ENCODE measurements at regions not wholly inside any gene's neighbourhood (a gene's known extent, or its start where the extent isn't known, plus 50 kb on each side); places are given as distances from the start of the nearest gene placed in this dataset.

DNA sequence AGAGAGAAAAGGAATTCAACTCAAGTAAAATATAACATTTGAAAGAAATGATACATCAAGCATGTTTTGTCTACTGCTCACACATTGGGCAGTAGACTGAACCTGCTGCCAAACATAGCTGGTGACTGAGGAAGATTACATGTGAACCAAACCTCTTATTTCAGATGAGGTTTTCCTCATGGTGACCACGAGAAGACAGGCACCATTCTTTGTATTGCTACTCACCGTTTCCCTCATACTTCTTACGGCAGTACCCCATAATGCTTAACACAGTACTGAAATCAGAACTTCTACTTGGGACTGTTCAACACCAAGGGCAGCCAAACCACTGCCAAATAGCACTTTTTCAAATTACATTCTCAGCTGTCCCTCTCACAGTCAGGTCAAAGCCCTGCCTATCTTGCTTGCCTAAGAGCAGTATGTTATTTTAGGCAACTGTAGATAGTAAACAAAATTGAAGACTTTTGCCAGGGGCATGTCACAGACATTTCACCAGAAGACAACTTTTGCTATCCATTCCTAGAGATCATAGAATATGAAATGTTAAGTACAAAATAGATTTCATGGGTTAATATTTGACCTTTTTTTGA, 167.1 kb upstream of the DOK6 start:
- Mint-ChIP-seq H3K4me1 (ENCODE audit: low read depth in 2 of 2) (no peaks in the 10 kb centered on the region), H3K9me3 (peaks cover 10% of the 10 kb centered on the region), H3K27me3 (no peaks in the 10 kb centered on the region), H3K36me3 (no peaks in the 10 kb centered on the region), H3K4me3 (no peak overlapping the region), H3K27ac (no peak overlapping the region)
- ATAC-seq, result no peak
- DNase-seq (ENCODE audit: low spot score), result no peak

DNA sequence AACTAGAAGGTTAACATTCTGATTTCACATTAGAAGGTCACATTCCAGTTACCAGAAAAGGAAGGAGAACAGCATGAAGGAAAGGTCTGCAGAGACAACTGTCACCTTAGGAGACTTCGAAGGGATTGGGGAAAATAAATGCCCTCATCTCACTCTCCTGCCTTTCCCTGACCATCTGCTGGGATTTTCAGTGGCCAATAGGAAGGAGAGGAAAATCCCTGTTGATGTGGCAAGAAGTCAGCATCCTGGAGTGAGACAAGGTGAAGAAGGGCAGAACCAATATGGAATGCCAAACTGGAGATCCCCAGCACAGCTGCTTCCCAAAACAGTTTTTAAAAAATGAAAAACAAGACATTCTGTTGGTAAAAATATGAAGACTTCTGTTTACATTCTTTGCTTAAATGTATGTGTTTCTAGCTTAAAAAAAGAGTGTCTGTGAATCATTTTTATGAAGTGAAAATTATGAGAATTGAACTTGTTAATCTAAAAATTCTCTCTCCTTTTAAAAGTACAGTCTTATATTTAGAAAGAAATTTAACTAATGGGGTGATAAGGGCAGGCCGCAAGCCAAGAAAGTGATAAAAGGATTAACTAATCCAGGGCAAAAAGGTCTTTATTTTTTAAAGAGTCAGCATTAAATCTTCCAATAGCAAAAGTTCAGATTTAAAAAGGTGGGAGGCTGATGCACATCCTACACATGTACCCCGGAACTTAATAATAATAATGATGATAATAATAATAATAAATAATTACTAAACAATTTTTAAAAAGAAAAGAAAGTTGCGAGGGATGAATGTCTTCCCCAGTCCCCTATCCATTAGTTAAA, 160.6 kb upstream of the DOK6 start:
- Mint-ChIP-seq H3K4me3 (no peak overlapping the region), H3K36me3 (no peaks in the 10 kb centered on the region), H3K9me3 (peaks cover 10% of the 10 kb centered on the region), H3K27ac (no peak overlapping the region), H3K27me3 (no peaks in the 10 kb centered on the region), H3K4me1 (ENCODE audit: low read depth in 2 of 2) (no peaks in the 10 kb centered on the region)
- DNase-seq (ENCODE audit: low spot score) (no peak), ATAC-seq (no peak)

DNA sequence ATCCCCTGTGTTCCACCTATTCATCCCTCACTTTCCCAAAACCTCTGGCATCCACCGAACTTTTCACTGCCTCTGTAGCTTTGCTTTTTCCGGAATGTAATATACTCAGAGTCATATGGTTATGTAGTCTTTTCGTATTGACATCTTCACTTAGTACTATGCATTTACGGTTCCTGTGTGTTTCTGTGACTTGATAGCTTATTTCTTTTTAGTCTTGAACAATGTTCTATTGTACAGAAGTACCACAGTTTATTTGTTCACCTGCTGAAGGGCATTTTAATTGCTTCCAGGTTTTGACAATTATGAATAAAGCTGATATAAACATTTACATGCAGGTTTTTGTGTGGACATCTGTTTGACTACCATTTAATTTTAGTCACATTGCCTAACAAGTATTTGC, 154.7 kb upstream of the DOK6 start:
- H3K27ac Mint-ChIP-seq, result no peak overlapping the region
- peaks cover 3% of the 10 kb centered on the region for H3K9me3 Mint-ChIP-seq
- no peaks in the 10 kb centered on the region for H3K4me1 Mint-ChIP-seq (ENCODE audit: low read depth in 2 of 2)
- no peaks in the 10 kb centered on the region for H3K36me3 Mint-ChIP-seq
- H3K27me3 Mint-ChIP-seq, result no peaks in the 10 kb centered on the region
- no peak for DNase-seq (ENCODE audit: low spot score)
- ATAC-seq, result no peak
- H3K4me3 Mint-ChIP-seq, result no peak overlapping the region

- peaks cover 5% of the 10 kb centered on the region for H3K36me3 Mint-ChIP-seq
- no peaks in the 10 kb centered on the region for H3K4me1 Mint-ChIP-seq (ENCODE audit: low read depth in 2 of 2)
- DNase-seq (ENCODE audit: low spot score) (no peak), ATAC-seq (no peak)
- no peak overlapping the region for H3K27ac Mint-ChIP-seq
- no peaks in the 10 kb centered on the region for H3K27me3 Mint-ChIP-seq
- H3K4me3 Mint-ChIP-seq, result no peak overlapping the region
- H3K9me3 Mint-ChIP-seq, result peaks cover 10% of the 10 kb centered on the region
These were observed 150.2 kb upstream of the DOK6 start for GRCh38 chr18:69250305-69251151.

DNA sequence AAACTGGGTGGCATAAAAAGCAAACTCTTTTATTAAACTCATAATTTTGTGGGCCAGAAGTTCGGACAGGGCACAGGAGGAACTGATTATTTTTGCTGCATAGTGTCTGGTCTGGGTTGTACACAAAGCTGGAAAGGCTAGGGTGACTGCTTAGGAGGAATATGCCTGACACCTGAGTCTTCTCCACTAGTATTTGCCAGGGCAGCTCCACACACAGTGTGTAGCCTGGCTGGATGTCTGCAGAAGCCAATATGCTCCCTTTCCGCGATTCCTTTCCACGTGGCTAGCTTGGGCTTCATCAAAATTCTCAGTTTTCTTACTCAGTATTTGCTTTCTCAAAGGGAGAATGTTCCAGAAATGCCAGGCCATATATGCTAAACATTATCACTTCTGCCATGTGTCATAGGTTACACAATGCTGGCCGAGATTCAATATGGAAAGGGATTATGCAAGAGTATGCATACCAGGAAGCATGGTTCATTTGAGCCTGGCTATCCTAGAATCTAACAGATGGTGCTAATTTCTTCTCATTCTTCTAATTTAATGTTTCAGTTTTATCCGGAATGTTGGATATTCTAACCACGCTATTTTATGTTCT, 142.7 kb upstream of the DOK6 start:
- Mint-ChIP-seq H3K27me3 (no peaks in the 10 kb centered on the region), H3K36me3 (peaks cover 5% of the 10 kb centered on the region), H3K4me1 (ENCODE audit: low read depth in 2 of 2) (no peaks in the 10 kb centered on the region), H3K9me3 (peaks cover 7% of the 10 kb centered on the region), H3K27ac (no peak overlapping the region), H3K4me3 (no peak overlapping the region)
- no peak for ATAC-seq
- DNase-seq (ENCODE audit: low spot score), result no peak

GRCh38 chr18:69259282-69259681, 141.4 kb upstream of the DOK6 start:
- peaks cover 7% of the 10 kb centered on the region for H3K9me3 Mint-ChIP-seq
- no peak overlapping the region for H3K4me3 Mint-ChIP-seq
- ATAC-seq, result no peak
- H3K36me3 Mint-ChIP-seq, result peaks cover 5% of the 10 kb centered on the region
- no peak overlapping the region for H3K27ac Mint-ChIP-seq
- H3K4me1 Mint-ChIP-seq (ENCODE audit: low read depth in 2 of 2), result no peaks in the 10 kb centered on the region
- H3K27me3 Mint-ChIP-seq, result no peaks in the 10 kb centered on the region
- DNase-seq (ENCODE audit: low spot score), result no peak

DNA sequence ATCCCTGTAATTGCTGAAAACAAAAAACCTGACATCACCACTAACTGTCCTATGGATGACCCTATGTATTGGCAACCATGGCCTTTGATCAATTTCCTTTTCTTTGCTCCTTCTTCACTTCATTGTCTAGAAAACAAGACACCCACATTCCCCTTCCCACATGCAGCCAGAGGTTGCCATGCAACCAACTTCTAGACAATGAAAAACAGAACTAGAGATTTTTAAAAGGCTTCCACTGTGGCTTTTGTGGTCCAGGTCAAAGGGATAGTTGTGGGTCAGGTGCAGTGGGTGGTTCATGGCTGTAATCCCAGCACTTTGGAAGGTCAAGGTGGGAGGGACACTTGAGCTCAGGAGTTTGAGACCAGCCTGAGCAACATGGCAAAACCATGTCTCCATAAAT, 139.3 kb upstream of the DOK6 start:
- no peak for ATAC-seq

GRCh38 chr18:69265656-69266055, 135.0 kb upstream of the DOK6 start:
- Mint-ChIP-seq H3K36me3 (peaks cover 6% of the 10 kb centered on the region), H3K27ac (no peak overlapping the region), H3K27me3 (no peaks in the 10 kb centered on the region), H3K4me3 (no peak overlapping the region), H3K9me3 (no peaks in the 10 kb centered on the region), H3K4me1 (ENCODE audit: low read depth in 2 of 2) (no peaks in the 10 kb centered on the region)
- ATAC-seq, result no peak
- no peak for DNase-seq (ENCODE audit: low spot score)

More for the DNA sequence above, 139.3 kb upstream of the DOK6 start:
- DNase-seq (ENCODE audit: low spot score), result no peak
- Mint-ChIP-seq H3K36me3 (no peaks in the 10 kb centered on the region), H3K4me1 (ENCODE audit: low read depth in 2 of 2) (no peaks in the 10 kb centered on the region), H3K4me3 (no peak overlapping the region), H3K9me3 (no peaks in the 10 kb centered on the region), H3K27ac (no peak overlapping the region), H3K27me3 (no peaks in the 10 kb centered on the region)

- Mint-ChIP-seq H3K4me3 (no peak overlapping the region), H3K9me3 (no peaks in the 10 kb centered on the region), H3K27me3 (no peaks in the 10 kb centered on the region), H3K4me1 (ENCODE audit: low read depth in 2 of 2) (no peaks in the 10 kb centered on the region), H3K36me3 (peaks cover 6% of the 10 kb centered on the region), H3K27ac (no peak overlapping the region)
- no peak for ATAC-seq
- no peak for DNase-seq (ENCODE audit: low spot score)
These were observed 132.8 kb upstream of the DOK6 start for GRCh38 chr18:69267895-69268294.

GRCh38 chr18:69282371-69282770, 118.3 kb upstream of the DOK6 start:
- ATAC-seq (no peak), DNase-seq (ENCODE audit: low spot score) (no peak)
- Mint-ChIP-seq H3K27ac (no peak overlapping the region), H3K27me3 (no peaks in the 10 kb centered on the region), H3K4me3 (no peak overlapping the region), H3K36me3 (no peaks in the 10 kb centered on the region), H3K4me1 (ENCODE audit: low read depth in 2 of 2) (no peaks in the 10 kb centered on the region), H3K9me3 (peaks cover 3% of the 10 kb centered on the region)

DNA sequence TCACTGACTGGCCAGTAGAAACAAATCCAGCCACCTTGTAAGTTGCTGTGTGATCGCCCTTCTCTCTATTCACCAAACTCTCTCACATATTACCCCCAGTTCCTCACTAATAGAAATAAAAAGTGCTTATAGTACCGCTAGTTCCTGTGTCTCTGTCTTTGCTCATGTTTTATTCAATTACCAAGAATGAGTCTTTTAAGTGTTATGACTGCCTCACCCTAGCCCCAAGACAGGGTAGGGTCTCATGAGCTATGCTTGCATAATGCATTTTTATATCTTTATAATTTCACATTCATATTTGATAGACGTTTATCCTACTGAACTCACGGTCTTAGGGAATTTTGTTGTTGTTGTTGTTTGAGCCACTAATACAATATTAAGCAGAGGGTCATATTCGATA, 109.6 kb upstream of the DOK6 start:
- Mint-ChIP-seq H3K27me3 (no peaks in the 10 kb centered on the region), H3K36me3 (no peaks in the 10 kb centered on the region), H3K9me3 (peaks cover 11% of the 10 kb centered on the region), H3K4me3 (no peak overlapping the region), H3K4me1 (ENCODE audit: low read depth in 2 of 2) (no peaks in the 10 kb centered on the region), H3K27ac (no peak overlapping the region)
- DNase-seq (ENCODE audit: low spot score) (no peak), ATAC-seq (no peak)

DNA sequence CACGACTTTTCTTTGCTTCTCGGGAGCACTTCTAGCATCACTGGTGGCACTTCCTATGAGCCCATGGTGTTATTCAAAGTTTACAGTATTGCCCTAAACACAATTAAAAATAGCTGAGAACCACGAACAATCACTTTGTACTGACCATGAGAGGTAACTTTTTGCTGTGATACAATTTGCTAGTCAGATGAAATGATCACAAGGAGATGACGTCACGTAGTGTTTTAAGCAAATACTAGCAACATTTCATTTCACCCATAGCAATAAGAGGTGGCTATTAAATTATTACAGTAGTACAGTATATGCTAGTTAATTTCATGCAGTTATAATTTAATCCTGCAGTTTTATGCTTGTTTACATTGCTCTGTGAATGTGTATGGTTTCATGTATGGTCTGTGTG, 108.9 kb upstream of the DOK6 start:
- H3K9me3 Mint-ChIP-seq, result peaks cover 11% of the 10 kb centered on the region
- H3K4me1 Mint-ChIP-seq (ENCODE audit: low read depth in 2 of 2), result no peaks in the 10 kb centered on the region
- DNase-seq (ENCODE audit: low spot score), result no peak
- H3K27me3 Mint-ChIP-seq, result no peaks in the 10 kb centered on the region
- H3K36me3 Mint-ChIP-seq, result no peaks in the 10 kb centered on the region
- H3K4me3 Mint-ChIP-seq, result no peak overlapping the region
- ATAC-seq, result no peak
- H3K27ac Mint-ChIP-seq, result no peak overlapping the region

GRCh38 chr18:69300185-69300584, 100.5 kb upstream of the DOK6 start:
- peaks cover 4% of the 10 kb centered on the region for H3K36me3 Mint-ChIP-seq
- H3K27ac Mint-ChIP-seq, result no peak overlapping the region
- no peak overlapping the region for H3K4me3 Mint-ChIP-seq
- no peaks in the 10 kb centered on the region for H3K9me3 Mint-ChIP-seq
- DNase-seq (ENCODE audit: low spot score), result no peak
- H3K4me1 Mint-ChIP-seq (ENCODE audit: low read depth in 2 of 2), result no peaks in the 10 kb centered on the region
- no peaks in the 10 kb centered on the region for H3K27me3 Mint-ChIP-seq
- no peak for ATAC-seq

GRCh38 chr18:69308619-69309018, 92.1 kb upstream of the DOK6 start:
- Mint-ChIP-seq H3K27ac (no peak overlapping the region), H3K27me3 (no peaks in the 10 kb centered on the region), H3K4me1 (ENCODE audit: low read depth in 2 of 2) (no peaks in the 10 kb centered on the region), H3K9me3 (peaks cover 2% of the 10 kb centered on the region), H3K4me3 (no peak overlapping the region), H3K36me3 (no peaks in the 10 kb centered on the region)
- no peak for ATAC-seq
- DNase-seq (ENCODE audit: low spot score), result no peak

All from natural killer cell treated with Interleukin-12 subunit alpha and Interleukin-12 subunit beta and Interleukin-15 and Interleukin-18, amount 100 ng/mL, for 72 hours (primary cell).